ENCODE measurements at regions not wholly inside any gene's neighbourhood (a gene's known extent, or its start where the extent isn't known, plus 50 kb on each side); places are given as distances from the start of the nearest gene placed in this dataset.

GRCh38 chr4:124414276-124415040, 298.1 kb downstream of the ANKRD50 start:
- Mint-ChIP-seq H3K9me3 (no peaks in the 10 kb centered on the region), H3K27me3 (no peaks in the 10 kb centered on the region), H3K36me3 (no peaks in the 10 kb centered on the region), H3K4me3 (no peak overlapping the region), H3K4me1 (no peaks in the 10 kb centered on the region), H3K27ac (no peak overlapping the region)
- DNase-seq (no peak), ATAC-seq (replicated peaks) (no peak)

- no peaks in the 10 kb centered on the region for H3K27me3 Mint-ChIP-seq
- H3K4me1 Mint-ChIP-seq: no peaks in the 10 kb centered on the region
- H3K27ac Mint-ChIP-seq: no peak overlapping the region
- DNase-seq: no peak
- H3K4me3 Mint-ChIP-seq: no peak overlapping the region
- ATAC-seq (replicated peaks): no peak
- no peaks in the 10 kb centered on the region for H3K9me3 Mint-ChIP-seq
- H3K36me3 Mint-ChIP-seq: no peaks in the 10 kb centered on the region
These were observed 297.4 kb downstream of the ANKRD50 start for GRCh38 chr4:124415146-124415545.

GRCh38 chr4:124417371-124417770, 295.2 kb downstream of the ANKRD50 start:
- Mint-ChIP-seq H3K9me3 (no peaks in the 10 kb centered on the region), H3K27ac (no peak overlapping the region), H3K36me3 (no peaks in the 10 kb centered on the region), H3K4me1 (no peaks in the 10 kb centered on the region), H3K4me3 (no peak overlapping the region), H3K27me3 (no peaks in the 10 kb centered on the region)
- no peak for DNase-seq
- no peak for ATAC-seq (replicated peaks)

- Mint-ChIP-seq H3K4me1 (no peaks in the 10 kb centered on the region), H3K4me3 (no peak overlapping the region), H3K27me3 (no peaks in the 10 kb centered on the region), H3K9me3 (no peaks in the 10 kb centered on the region), H3K27ac (no peak overlapping the region), H3K36me3 (no peaks in the 10 kb centered on the region)
- DNase-seq (no peak), ATAC-seq (replicated peaks) (no peak)
These were observed 292.3 kb downstream of the ANKRD50 start for GRCh38 chr4:124420166-124420695.

GRCh38 chr4:124423160-124423559, 289.4 kb downstream of the ANKRD50 start:
- no peaks in the 10 kb centered on the region for H3K9me3 Mint-ChIP-seq
- H3K27me3 Mint-ChIP-seq: no peaks in the 10 kb centered on the region
- no peak for ATAC-seq (replicated peaks)
- DNase-seq: no peak
- no peak overlapping the region for H3K4me3 Mint-ChIP-seq
- H3K27ac Mint-ChIP-seq: no peak overlapping the region
- H3K36me3 Mint-ChIP-seq: no peaks in the 10 kb centered on the region
- H3K4me1 Mint-ChIP-seq: no peaks in the 10 kb centered on the region

- no peaks in the 10 kb centered on the region for H3K9me3 Mint-ChIP-seq
- H3K27ac Mint-ChIP-seq: no peak overlapping the region
- no peak for ATAC-seq (replicated peaks)
These were observed 286.3 kb downstream of the ANKRD50 start for GRCh38 chr4:124426279-124426678.

GRCh38 chr4:124427095-124427767, 285.3 kb downstream of the ANKRD50 start:
- no peak overlapping the region for H3K4me3 Mint-ChIP-seq
- no peak overlapping the region for H3K27ac Mint-ChIP-seq
- peaks cover 6 to 8% of the 10 kb centered on the region in 2 donors for H3K4me1 Mint-ChIP-seq
- no peak for ATAC-seq (replicated peaks)
- no peaks in the 10 kb centered on the region for H3K9me3 Mint-ChIP-seq
- no peaks in the 10 kb centered on the region for H3K27me3 Mint-ChIP-seq
- DNase-seq: no peak
- no peaks in the 10 kb centered on the region for H3K36me3 Mint-ChIP-seq

More at GRCh38 chr4:124426279-124426678, 286.3 kb downstream of the ANKRD50 start:
- H3K4me1 Mint-ChIP-seq: peaks cover 6 to 8% of the 10 kb centered on the region in 2 donors
- DNase-seq: no peak
- no peaks in the 10 kb centered on the region for H3K36me3 Mint-ChIP-seq
- H3K27me3 Mint-ChIP-seq: no peaks in the 10 kb centered on the region
- no peak overlapping the region for H3K4me3 Mint-ChIP-seq

- DNase-seq: no peak
- ATAC-seq (replicated peaks): no peak
- no peaks in the 10 kb centered on the region for H3K36me3 Mint-ChIP-seq
- no peaks in the 10 kb centered on the region for H3K27me3 Mint-ChIP-seq
- H3K27ac Mint-ChIP-seq: no peak overlapping the region
- H3K4me1 Mint-ChIP-seq: peaks cover 9 to 14% of the 10 kb centered on the region in 2 donors
- no peaks in the 10 kb centered on the region for H3K9me3 Mint-ChIP-seq
- H3K4me3 Mint-ChIP-seq: no peak overlapping the region
These were observed 283.9 kb downstream of the ANKRD50 start for GRCh38 chr4:124428648-124429047.

- no peak for ATAC-seq (replicated peaks)
- H3K36me3 Mint-ChIP-seq: no peaks in the 10 kb centered on the region
These were observed 282.7 kb downstream of the ANKRD50 start for GRCh38 chr4:124429746-124430250.

GRCh38 chr4:124431653-124432192, 280.8 kb downstream of the ANKRD50 start:
- H3K4me3 Mint-ChIP-seq: no peak overlapping the region
- ATAC-seq (replicated peaks) (no peak), DNase-seq (no peak)
- no peak overlapping the region for H3K27ac Mint-ChIP-seq
- H3K27me3 Mint-ChIP-seq: no peaks in the 10 kb centered on the region
- H3K36me3 Mint-ChIP-seq: no peaks in the 10 kb centered on the region
- H3K9me3 Mint-ChIP-seq: peaks cover 0 to 4% of the 10 kb centered on the region in 2 donors
- peaks cover 9 to 14% of the 10 kb centered on the region in 2 donors for H3K4me1 Mint-ChIP-seq

More at GRCh38 chr4:124429746-124430250, 282.7 kb downstream of the ANKRD50 start:
- no peak overlapping the region for H3K27ac Mint-ChIP-seq
- no peak for DNase-seq
- no peaks in the 10 kb centered on the region for H3K27me3 Mint-ChIP-seq
- H3K9me3 Mint-ChIP-seq: no peaks in the 10 kb centered on the region
- peaks cover 9 to 14% of the 10 kb centered on the region in 2 donors for H3K4me1 Mint-ChIP-seq
- H3K4me3 Mint-ChIP-seq: no peak overlapping the region

- ATAC-seq (replicated peaks) (no peak), DNase-seq (no peak)
- Mint-ChIP-seq H3K9me3 (peaks cover 0 to 4% of the 10 kb centered on the region in 2 donors), H3K36me3 (no peaks in the 10 kb centered on the region), H3K4me1 (peaks cover 9 to 14% of the 10 kb centered on the region in 2 donors), H3K27ac (no peak overlapping the region), H3K27me3 (no peaks in the 10 kb centered on the region), H3K4me3 (no peak overlapping the region)
These were observed 280.0 kb downstream of the ANKRD50 start for GRCh38 chr4:124432500-124432899.

GRCh38 chr4:124433044-124433443, 279.5 kb downstream of the ANKRD50 start:
- H3K4me3 Mint-ChIP-seq: no peak overlapping the region
- no peaks in the 10 kb centered on the region for H3K27me3 Mint-ChIP-seq
- DNase-seq: no peak
- peak in 1 of 2 donors; percentile 44 for ATAC-seq (replicated peaks)
- no peaks in the 10 kb centered on the region for H3K36me3 Mint-ChIP-seq
- H3K9me3 Mint-ChIP-seq: peaks cover 0 to 4% of the 10 kb centered on the region in 2 donors
- no peak overlapping the region for H3K27ac Mint-ChIP-seq
- H3K4me1 Mint-ChIP-seq: peaks cover 9 to 14% of the 10 kb centered on the region in 2 donors

- no peak overlapping the region for H3K4me3 Mint-ChIP-seq
- no peak overlapping the region for H3K27ac Mint-ChIP-seq
- no peaks in the 10 kb centered on the region for H3K27me3 Mint-ChIP-seq
- no peaks in the 10 kb centered on the region for H3K36me3 Mint-ChIP-seq
- peaks cover 9 to 14% of the 10 kb centered on the region in 2 donors for H3K4me1 Mint-ChIP-seq
- peaks cover 0 to 4% of the 10 kb centered on the region in 2 donors for H3K9me3 Mint-ChIP-seq
- DNase-seq (no peak), ATAC-seq (replicated peaks) (no peak)
These were observed 279.0 kb downstream of the ANKRD50 start for GRCh38 chr4:124433500-124433899.

GRCh38 chr4:124435274-124435950, 277.1 kb downstream of the ANKRD50 start:
- no peaks in the 10 kb centered on the region for H3K27me3 Mint-ChIP-seq
- H3K27ac Mint-ChIP-seq: no peak overlapping the region
- H3K4me3 Mint-ChIP-seq: no peak overlapping the region
- peaks cover 0 to 6% of the 10 kb centered on the region in 2 donors for H3K9me3 Mint-ChIP-seq
- ATAC-seq (replicated peaks): no peak
- H3K4me1 Mint-ChIP-seq: peaks cover 2 to 6% of the 10 kb centered on the region in 2 donors
- DNase-seq: no peak
- no peaks in the 10 kb centered on the region for H3K36me3 Mint-ChIP-seq
